ENCODE measurements at regions not wholly inside any gene's neighbourhood (a gene's known extent, or its start where the extent isn't known, plus 50 kb on each side); places are given as distances from the start of the nearest gene placed in this dataset.

GRCh38 chrX:2608638-2609430, 82.3 kb upstream of the CD99 start:
- H3K4me1 ChIP-seq (ENCODE audit: control insufficient read depth in 2 of 2, insufficient read depth in 2 of 2, low read length in 2 of 2), result peaks cover 16 to 25% of the 10 kb centered on the region in 2 donors
- peak; percentile 97 for ATAC-seq (ENCODE audit: low read depth)
- Mint-ChIP-seq H3K9me3 (ENCODE audit: insufficient read depth) (no peaks in the 10 kb centered on the region), H3K4me3 (peak overlapping the region; percentile 94), H3K27me3 (no peaks in the 10 kb centered on the region), H3K27ac (peak overlapping the region; percentile 89), H3K4me1 (peaks cover 32% of the 10 kb centered on the region)
- H3K36me3 ChIP-seq (replicated peaks in 1 of 2; ENCODE audit: control extremely low read depth in 1 of 2, control insufficient read depth in 1 of 2, extremely low read depth in 1 of 2, insufficient read depth in 2 of 2, low read length in 1 of 2), result peaks cover 0 to 8% of the 10 kb centered on the region in 2 experiments
- CTCF ChIA-PET, result no interaction called here
- peaks cover 28% of the 10 kb centered on the region for H3K79me2 ChIP-seq (ENCODE audit: control insufficient read depth, insufficient read depth, low read length)
- no peaks in the 10 kb centered on the region for H4K20me1 ChIP-seq (ENCODE audit: control insufficient read depth, insufficient read depth, low read length, poor library complexity, severe bottlenecking)
- POLR2A ChIA-PET, result no interaction called here
- H2AFZ ChIP-seq (ENCODE audit: insufficient read depth, low read depth, low read length, poor library complexity, severe bottlenecking), result peak overlapping the region; percentile 96
- H3K9ac ChIP-seq (ENCODE audit: low read length), result peak overlapping the region; percentile 76
- no peaks in the 10 kb centered on the region for H3K27me3 ChIP-seq (replicated peaks in 1 of 4; ENCODE audit: control extremely low read depth in 1 of 4, control insufficient read depth in 3 of 4, insufficient read depth in 4 of 4, low read length in 3 of 4)
- H3K4me3 ChIP-seq (ENCODE audit: control extremely low read depth in 1 of 5, extremely low read depth in 1 of 5, insufficient read depth in 1 of 5, low read depth in 2 of 5, low read length in 4 of 5), result peak overlapping the region; percentile 36 to 89 (median 83)
- DNase-seq, result peak; percentile 90
- under 1% methylated on average over 46 of the region's 63 CpGs for WGBS (ENCODE audit: insufficient coverage)
- H3K27ac ChIP-seq (ENCODE audit: low read length in 2 of 2), result peak overlapping the region; percentile 43 to 58
- intact Hi-C loops (cut with micrococcal nuclease), result loop anchor here (1.0 to 5.0 kb wide), 6 partner anchors 18 to 1217 kb away; partner anchors contain the start of gene SLC25A6
- H3K4me2 ChIP-seq (replicated peaks; ENCODE audit: low read depth, low read length, poor library complexity, severe bottlenecking), result peak overlapping the region; percentile 91
- TF ChIP-seq CTCF (IDR thresholded peaks at IDR 0.05), result no peak
- H3K9me3 ChIP-seq (ENCODE audit: control extremely low read depth in 1 of 3, control insufficient read depth in 2 of 3, insufficient read depth in 1 of 3, low read length in 2 of 3), result peaks cover 0 to 5% (median 0%) of the 10 kb centered on the region in 3 donors

GRCh38 chrX:2607113-2607512, 84.0 kb upstream of the CD99 start:
- H3K4me1 Mint-ChIP-seq, result peaks cover 32% of the 10 kb centered on the region
- CTCF ChIA-PET, result no interaction called here
- DNase-seq, result no peak

More at GRCh38 chrX:2607113-2607512, 84.0 kb upstream of the CD99 start:
- peaks cover 16 to 25% of the 10 kb centered on the region in 2 donors for H3K4me1 ChIP-seq (ENCODE audit: control insufficient read depth in 2 of 2, insufficient read depth in 2 of 2, low read length in 2 of 2)
- peaks cover 28% of the 10 kb centered on the region for H3K79me2 ChIP-seq (ENCODE audit: control insufficient read depth, insufficient read depth, low read length)
- peaks cover 2 to 10% of the 10 kb centered on the region in 2 experiments for H3K36me3 ChIP-seq (replicated peaks in 1 of 2; ENCODE audit: control extremely low read depth in 1 of 2, control insufficient read depth in 1 of 2, extremely low read depth in 1 of 2, insufficient read depth in 2 of 2, low read length in 1 of 2)
- H3K4me3 Mint-ChIP-seq, result peak overlapping the region; percentile 94
- no peak overlapping the region for H3K4me2 ChIP-seq (replicated peaks; ENCODE audit: low read depth, low read length, poor library complexity, severe bottlenecking)
- H3K27ac Mint-ChIP-seq, result peak overlapping the region; percentile 4
- no peaks in the 10 kb centered on the region for H4K20me1 ChIP-seq (ENCODE audit: control insufficient read depth, insufficient read depth, low read length, poor library complexity, severe bottlenecking)
- H3K27me3 ChIP-seq (replicated peaks in 1 of 4; ENCODE audit: control extremely low read depth in 1 of 4, control insufficient read depth in 3 of 4, insufficient read depth in 4 of 4, low read length in 3 of 4), result no peaks in the 10 kb centered on the region
- H2AFZ ChIP-seq (ENCODE audit: insufficient read depth, low read depth, low read length, poor library complexity, severe bottlenecking), result no peak overlapping the region
- no peak overlapping the region for H3K9ac ChIP-seq (ENCODE audit: low read length)
- no peak overlapping the region for H3K4me3 ChIP-seq (ENCODE audit: control extremely low read depth in 1 of 5, extremely low read depth in 1 of 5, insufficient read depth in 1 of 5, low read depth in 2 of 5, low read length in 4 of 5)
- POLR2A ChIA-PET, result no interaction called here
- intact Hi-C loops (cut with micrococcal nuclease), result loop anchor here (5.0 kb wide), 2 partner anchors 90 to 960 kb away; no protein-coding TSS in a partner anchor
- H3K27me3 Mint-ChIP-seq, result no peaks in the 10 kb centered on the region
- WGBS (ENCODE audit: insufficient coverage), result 100% methylated on average over 2 of the region's 2 CpGs
- H3K9me3 Mint-ChIP-seq (ENCODE audit: insufficient read depth), result no peaks in the 10 kb centered on the region
- no peak overlapping the region for H3K27ac ChIP-seq (ENCODE audit: low read length in 2 of 2)
- no peak for ATAC-seq (ENCODE audit: low read depth)
- TF ChIP-seq EZH2 (IDR thresholded peaks at IDR 0.05; ENCODE audit: borderline replicate concordance, insufficient read depth, low read depth, low read length, poor library complexity, severe bottlenecking), result no peak
- no peak for TF ChIP-seq CTCF (IDR thresholded peaks at IDR 0.05)
- peaks cover 0 to 5% (median 0%) of the 10 kb centered on the region in 3 donors for H3K9me3 ChIP-seq (ENCODE audit: control extremely low read depth in 1 of 3, control insufficient read depth in 2 of 3, insufficient read depth in 1 of 3, low read length in 2 of 3)
